COR-L47 (cell line): ENCODE measurements at regions not wholly inside any gene's neighbourhood (a gene's known extent, or its start where the extent isn't known, plus 50 kb on each side); places are given as distances from the start of the nearest gene placed in this dataset.

Source experiments
- DNase-seq: peaks from one replicate; lab custom pipeline; 2025; lab: John Stamatoyannopoulos, UW

DNA sequence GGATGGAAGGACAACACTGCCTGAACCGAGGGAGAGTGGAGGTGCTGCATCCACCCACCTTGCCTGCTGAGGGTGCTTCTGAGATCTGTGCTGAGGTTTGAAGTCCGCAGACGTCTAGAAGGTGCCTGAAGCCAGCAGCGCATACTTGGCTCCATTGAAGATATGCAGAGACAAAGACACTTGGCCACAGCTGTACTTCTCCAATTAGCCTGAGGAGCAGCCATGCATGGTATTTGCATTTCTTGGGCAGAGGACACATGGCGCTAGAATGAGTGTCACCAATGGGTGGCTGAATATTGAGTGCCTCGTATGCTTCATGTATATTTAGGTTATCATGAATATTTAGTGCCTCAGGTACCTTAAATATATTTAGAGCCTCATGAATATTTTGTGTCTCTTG, 128.7 kb upstream of the ATP6AP2 start:
- no peak for DNase-seq

DNA sequence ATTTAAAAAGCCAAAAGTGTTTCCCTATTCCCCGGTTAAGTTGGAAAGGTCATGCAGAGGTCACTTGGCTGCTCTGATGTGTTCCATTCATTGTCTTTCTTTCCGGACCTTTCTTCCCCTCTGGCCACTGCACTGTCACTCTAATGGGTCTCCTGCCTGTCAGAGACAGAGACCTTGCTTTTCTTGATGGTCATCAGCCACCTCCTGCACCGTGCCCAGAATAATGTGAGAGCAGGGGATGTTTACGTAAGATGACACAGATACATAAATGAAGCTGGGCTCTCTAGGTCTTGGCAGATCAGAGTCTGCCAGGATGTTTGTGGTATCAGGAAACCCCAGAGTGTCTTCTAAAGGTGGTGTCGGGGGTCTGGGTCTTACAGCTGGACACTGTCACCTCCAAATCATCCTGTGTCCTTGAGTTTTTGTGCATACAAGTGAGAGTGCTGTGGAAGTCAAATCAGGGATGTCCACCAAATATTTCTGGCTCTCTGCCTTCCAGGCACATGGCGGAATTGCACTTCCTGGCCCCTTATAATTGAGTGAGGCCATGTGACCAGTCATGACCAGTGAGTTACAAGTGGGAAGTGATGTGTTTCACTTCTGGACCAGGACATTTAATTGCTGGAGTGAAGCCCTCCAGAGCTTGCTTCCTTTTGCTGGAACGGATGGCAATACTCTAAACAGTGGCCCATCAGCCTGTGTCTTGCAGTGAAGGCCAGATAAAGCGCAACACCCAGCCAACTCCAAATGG, 130.6 kb upstream of the ATP6AP2 start:
- DNase-seq, result no peak

DNA sequence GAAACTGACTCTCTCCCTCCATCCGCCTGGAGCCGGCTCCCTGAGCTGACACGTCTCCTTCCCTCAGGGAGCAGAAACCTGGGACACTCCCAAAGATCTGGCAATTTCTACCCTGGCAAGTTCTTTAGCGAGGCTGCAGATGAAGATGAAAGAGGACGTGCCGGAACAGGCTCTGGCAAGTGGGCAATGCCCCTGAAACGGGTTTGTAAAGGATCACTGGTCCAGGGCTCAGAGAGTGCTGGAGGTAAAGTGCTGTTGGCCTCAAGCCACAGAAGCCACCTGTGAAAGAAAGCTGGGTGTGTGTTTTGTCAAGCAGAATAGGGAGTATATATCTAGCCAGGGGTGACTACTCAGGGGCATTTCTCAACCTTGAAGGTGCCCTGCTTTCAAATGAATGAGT, 131.4 kb upstream of the ATP6AP2 start:
- DNase-seq, result no peak

DNA sequence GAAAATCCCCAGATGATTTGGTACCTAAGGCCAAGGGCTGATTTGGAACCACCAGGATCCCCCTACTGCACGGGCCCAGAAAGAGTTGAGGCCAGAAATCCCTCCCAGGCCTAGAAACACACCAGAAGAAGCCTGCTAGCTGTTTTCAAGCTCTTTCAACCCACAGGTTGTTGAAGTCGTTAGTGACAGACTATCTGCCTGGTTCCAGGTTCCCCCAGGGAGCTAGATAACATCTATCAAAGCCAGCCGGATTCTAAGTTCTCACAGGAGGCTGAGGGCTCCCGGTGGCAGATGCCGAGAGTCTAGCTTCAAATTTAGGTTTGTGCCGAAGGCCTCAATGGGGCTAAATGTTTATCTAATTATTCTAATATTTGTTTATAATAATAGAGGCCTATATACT, 132.0 kb upstream of the ATP6AP2 start:
- DNase-seq, result no peak

DNA sequence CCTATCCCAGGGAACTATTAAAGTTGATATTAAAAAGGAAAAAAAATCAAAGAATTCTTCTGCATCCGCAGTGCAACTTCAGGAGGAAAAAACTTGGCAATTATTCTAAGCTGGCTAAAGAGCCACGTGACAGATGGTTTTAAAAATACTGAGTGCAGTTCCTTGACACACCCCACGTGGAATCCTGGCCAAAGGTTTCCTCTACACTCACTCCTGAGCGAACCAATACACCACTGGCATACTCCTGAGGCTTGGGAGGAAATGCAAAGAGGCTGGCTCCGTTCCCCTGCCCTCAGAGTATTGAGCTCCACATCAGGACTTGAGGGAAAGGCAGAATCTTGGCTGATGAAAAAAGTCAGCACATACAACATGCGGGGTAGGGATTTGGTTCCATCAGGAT, 133.8 kb upstream of the ATP6AP2 start:
- no peak for DNase-seq

DNA sequence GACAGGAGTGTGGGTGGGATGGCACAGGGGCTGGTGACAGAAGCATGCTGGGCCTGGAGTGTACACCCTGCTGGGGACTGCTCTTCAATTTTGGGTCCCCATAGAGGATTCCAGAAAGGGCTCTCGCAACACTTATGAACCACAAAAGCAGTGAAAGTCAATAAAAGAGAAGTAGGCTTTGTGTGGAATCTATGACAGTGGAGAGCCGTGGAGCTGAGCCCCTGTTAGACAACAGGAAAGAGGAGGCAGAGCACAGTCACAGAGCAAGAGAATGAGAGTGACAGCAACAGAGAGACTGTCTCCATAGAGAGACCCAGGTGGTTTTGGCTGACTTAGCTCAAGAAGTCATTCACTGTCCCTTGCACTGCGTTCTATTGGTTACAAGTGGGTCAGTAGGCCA, 135.1 kb upstream of the ATP6AP2 start:
- no peak for DNase-seq

DNA sequence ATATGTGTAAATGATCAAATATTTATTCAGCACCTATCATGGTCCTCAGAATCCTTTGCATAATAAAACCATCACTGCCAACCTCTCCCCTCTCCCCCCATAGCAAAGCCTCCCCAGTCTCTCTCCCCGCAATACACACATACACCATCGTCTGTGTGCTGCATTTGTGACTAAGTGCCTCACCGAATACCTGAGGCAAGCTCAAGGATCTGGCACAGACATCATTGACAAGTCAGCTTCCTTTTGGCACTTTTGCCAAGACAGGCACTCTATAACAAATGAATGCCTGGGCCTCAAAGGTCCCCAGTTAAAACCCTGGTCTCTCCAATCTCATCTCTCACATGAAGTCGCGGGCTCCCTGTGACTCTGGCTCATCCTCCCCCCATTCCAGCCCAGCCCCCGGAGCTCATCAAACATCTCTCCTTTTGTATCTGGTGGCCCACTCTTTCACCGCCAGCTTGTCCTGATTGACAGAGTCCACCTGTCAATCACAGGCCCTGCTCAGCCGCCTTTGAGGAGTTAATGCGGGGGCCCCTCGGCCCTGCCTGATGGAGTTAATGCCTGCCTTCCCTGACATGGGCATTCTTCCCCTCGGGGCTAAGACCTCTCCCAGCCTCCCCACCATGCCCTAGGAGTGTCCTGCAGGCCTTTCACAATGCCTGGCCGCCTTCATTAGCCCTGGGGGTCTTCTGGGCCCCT, 135.8 kb upstream of the ATP6AP2 start:
- DNase-seq, result no peak

DNA sequence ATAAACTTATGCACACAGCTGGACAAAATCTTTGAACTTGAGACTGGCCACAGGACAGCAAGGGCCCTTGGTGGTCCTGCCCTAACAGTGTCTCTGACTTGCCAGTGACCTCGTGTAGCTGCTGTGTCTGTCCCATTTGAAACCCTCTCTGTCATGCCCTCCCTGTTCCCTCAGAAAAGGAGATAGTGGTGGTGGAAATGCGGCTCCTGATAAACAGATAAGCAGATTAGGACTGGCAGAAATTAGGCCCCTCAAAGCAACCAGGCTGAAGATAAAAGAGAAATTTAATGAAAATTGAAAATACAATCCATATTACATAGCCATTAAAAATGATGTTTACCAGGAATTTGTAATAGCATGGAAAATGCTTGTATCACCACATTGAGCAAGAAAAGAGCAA, 136.6 kb upstream of the ATP6AP2 start:
- no peak for DNase-seq

DNA sequence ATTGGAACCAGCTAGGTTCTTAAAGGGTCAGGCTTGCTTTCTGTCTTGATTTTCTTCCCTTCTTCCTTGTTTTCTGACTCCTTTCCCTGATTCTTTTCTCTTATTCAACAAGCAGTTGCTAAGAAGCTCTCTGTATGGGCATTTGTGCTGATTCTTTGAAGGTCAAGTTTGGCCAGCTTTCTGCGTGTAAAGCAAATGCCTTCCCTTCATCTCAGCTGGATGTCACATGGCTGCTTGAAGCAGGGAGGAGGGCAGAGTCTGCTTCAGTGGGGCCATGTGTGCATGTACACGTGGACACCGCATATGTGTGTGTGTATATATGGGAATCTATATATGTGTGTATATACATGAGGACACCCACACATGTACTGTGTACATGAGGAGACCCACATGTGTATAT, 139.9 kb upstream of the ATP6AP2 start:
- no peak for DNase-seq

DNA sequence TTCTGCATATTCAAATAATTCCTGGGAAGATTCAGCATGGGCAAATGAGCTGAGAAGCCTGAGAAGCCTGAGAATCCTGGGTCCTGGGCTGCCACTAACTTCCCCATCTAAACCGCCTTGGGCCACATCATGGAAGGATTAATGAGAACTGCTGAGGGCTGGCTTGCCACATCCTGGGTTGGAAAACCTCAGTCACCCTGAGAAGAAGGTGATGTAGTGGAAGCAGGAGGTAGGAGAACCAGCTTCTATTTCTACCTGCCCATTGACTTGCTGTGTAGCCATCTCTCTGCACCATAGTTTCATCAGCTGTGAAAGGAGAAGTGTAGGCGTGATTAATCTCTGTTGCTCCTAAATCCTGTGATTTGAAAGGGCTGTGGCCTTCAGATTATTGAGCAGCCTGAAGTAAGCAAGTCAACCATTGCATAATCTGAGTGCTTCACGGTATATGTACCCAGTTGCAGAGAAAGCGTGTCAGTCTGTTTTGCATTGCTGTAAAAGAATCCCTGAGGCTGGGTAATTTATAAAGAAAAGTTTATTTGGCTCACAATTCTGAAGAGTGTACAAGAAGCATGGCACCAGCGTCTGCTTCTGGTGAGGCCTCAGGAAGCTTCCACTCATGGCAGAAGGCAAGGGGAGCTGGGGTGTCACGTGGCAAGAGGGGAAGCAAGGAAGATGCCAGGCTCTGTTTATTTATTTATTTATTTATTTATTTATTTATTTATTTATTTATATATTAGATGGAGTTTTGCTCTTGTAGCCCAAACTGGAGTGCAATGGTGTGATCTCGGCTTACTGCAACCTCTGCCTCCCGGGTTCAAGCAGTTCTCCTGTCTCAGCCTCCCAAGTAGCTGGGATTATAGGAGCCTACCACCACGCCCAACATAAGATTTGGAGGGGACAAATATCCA, 140.9 kb upstream of the ATP6AP2 start:
- no peak for DNase-seq

DNA sequence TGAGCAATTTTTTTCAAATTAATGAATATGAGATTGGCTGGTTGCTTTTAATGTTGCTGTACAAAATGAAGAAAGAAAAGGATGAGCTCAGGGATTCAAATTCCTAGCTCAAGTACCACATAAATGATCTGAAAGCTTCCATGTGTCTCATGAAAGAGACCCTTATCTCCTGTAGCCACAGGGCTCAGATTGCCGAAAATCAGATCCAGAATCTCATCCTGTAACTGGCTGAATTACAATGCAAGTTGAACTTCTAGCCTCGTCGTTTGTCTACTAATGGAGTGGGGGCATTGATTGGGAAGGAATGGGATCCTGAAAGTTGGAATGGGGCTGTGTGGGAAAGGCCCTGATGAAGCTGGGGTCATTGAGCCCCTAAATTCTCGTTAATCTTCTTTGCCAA, 143.4 kb upstream of the ATP6AP2 start:
- no peak for DNase-seq

DNA sequence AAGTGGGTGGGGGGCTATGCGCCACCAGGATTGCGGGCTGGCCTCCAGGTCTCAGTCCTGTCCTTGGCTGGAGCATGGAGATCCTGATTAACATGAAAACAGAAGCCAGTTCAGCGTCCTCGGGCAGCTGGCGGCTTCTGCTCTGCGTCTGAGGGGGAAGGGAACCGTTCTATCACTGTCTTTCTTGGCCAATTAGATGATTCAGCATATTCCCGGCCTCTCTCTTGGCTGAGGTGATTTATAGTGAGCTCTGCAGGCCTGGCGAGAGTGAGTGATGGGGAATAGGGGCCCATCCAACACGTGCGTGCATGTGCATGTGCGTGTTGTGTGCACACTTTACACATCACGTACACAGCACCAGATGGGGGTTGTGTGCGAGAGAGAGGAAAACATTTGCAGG, 145.8 kb upstream of the ATP6AP2 start:
- DNase-seq, result no peak

DNA sequence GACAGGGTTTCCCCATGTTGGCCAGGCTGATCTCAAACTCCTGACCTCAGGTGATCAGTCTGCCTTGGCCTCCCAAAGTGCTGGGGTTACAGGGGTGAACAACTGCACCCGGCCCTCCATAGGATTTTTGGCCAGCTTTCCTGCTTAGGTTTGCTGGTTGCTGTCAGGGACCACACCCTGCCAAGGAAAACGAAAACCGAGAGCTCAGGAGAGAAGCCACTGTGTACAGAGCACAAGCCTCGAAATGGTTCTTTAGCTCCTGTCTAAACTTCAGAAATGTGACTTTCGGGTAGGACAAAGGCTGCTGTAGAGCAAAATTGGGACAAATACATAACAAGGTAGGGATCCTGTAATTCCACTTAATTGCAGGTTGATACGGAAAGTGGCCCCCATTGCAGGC, 146.3 kb upstream of the ATP6AP2 start:
- no peak for DNase-seq

DNA sequence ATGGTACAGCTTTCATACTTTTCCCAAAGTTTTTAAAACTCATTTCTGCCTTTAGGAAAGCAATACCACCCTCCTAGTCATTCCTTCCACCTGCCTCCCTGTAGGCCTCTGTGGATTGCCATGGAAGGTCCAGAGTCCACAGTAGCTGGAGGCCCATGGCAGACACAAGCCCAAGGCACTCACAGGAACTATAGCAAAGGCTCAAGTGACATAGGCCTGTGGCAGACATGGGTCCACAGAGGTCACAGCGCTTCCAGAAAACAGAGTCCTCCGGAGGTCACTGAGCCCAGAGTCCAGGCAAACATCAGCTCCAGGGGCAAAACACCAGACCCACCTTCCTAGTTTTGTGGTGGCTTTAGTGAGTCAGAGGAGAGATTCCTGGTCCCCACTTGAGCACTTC, 147.6 kb upstream of the ATP6AP2 start:
- no peak for DNase-seq

DNA sequence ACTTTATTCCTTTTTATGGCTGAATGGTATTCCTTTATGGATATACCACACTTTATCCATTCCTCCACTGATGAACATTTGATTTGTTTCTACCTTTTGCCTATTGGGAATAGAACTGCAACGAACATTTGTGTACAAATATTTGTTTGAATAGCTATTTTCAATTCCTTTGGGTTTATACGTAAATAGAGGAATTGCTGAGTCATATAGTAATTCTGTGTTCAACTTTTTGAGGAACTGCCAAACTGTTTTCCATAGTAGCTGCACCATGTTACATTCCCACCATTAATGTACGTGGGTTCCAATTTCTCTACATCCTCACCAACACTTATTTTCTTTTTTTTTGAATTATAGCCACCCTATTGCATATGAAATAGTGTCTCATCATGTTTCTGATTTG, 156.5 kb upstream of the ATP6AP2 start:
- DNase-seq, result no peak

DNA sequence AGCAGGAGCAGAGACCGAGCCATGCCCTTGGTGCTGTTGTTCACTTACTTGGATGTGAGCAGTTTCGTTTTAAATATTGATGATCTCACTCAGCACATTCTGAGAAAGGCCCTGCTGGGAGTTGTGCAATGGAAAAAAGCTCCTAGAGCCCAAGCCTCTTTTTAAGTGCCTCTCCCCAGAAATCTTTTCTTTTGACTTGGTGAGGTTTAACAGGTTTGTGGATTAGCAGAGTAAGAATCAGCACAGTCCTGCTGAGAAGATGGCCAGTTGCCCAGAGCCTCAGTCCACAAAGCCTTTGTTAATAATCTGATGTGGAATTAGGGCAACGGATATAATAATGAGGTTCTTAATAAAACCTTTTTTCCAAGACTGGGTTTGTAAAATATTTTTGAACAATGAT, 157.5 kb upstream of the ATP6AP2 start:
- peak; percentile 3 for DNase-seq

DNA sequence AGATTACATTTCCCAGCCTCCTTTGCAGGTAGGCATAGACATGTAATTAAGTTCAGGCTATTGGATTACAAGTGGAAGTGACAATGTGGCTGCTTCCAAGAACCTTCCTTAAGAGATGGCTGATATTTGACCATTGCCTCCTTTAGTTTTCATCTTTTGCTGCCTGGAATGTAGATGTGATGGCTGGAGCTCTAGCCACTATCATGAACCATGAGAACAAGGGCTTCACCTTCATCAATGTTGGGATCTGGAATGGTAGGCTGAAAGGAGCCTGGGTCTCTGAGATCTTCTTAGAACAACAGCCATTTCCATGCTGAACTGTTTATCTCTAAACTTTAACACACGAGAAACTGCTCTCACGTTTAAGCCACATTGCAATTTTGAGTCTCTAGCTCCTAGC, 158.7 kb upstream of the ATP6AP2 start:
- no peak for DNase-seq

DNA sequence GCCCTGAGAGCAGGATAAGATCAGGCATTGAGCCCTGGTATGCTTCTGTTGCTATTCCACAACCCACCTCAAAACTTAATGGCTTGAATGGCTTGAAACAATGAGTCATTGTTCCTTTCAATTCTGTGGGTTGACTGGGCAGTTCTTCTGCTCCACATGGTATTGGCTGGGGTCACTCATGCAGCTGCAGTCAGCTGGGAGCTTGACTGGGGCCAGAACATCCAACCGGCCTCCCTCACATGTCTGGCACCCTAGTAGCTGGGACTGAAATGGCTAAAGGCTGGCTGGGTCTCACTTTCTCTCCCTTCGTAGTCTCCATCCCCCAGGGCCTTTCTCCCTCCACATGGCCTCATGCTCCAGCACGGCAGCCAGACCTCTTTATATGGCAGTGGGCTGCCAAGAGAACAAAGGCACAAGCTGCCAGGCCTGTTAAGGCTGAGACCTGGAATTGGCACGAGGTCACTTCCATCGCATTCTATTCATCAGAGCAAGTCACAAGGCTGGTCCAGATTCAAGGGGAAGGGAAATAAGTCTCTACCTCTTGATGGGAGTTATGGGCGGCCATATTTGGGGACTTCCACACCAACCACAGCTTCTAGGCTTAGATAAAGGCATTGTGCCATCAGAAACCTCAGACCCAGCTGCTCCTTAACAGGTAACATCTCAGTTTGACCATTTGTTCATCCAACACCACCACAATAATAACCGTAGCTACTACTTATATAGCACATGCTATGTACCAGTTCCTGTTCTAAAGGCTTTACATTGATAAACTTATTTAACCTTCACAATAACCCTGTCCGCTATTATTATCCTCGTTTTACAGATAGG, 159.7 kb upstream of the ATP6AP2 start:
- DNase-seq, result no peak

DNA sequence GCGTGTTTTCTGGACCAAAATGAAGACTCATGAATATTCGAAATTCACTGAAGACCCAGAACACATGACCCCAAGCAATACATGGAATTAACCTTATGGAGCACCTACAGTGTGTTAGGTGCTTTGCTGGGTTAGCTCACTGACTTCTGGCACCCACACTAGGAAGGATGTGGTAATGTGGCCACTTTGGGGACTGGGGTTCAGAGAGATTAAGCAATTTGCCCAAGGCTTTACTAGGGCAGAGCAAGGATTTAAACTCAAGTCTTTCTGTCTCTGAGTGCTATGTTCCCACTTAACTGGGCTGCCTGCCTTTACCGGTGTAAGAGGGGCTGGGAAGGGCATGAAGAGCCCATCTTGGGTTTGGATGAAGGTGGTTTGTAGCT, 162.0 kb upstream of the ATP6AP2 start:
- no peak for DNase-seq

DNA sequence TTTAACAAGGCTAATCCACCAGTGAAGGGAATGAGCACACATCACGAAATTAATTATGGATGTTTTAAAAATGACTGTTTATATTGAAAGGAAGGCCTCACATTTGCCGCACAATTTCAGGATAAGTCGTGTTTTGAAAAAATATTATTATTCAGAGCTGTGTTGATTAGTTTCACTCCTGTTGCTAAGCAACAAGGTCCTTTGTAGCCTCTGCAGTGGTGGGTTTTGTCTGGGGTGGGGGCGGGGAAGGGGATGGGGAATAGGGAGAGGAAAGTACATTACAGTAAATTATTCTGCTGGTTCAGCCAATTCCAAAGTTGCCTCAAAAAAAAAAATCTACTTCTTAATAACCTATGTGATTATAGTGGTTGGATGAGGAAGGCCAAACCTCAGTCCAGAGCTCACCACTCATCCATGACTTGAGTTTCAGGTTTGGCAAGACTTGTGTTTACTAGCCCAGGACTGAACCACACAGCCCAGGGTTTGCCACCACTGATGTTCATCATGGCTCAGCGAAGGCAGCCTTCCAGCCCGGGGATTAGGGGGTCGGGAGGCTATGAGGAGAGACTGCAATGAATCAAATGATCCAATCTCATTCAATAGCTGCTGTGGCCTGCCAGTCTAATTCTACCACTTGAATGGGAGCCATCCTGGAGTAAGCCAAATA, 162.5 kb upstream of the ATP6AP2 start:
- no peak for DNase-seq

DNA sequence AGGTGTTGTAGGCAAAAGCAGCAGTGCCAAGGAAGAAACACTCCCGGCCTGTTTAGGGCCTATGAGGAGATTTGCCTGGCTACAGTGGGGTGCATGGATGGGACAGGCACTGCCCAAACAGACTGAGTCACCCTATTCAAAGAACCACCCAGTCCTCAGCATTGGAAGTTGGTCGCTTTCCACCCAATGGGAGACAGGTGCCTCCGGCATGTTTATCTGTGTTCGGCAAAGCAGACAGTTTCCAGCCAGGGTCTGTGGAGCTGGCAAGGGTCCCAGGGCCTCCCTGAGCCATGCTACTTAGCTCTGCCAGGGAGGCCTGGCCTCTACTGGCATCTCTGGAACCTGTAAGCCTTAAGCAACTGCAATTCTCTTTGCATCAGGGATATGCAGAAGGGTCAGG, 165.1 kb upstream of the ATP6AP2 start:
- peak; percentile 0 for DNase-seq

DNA sequence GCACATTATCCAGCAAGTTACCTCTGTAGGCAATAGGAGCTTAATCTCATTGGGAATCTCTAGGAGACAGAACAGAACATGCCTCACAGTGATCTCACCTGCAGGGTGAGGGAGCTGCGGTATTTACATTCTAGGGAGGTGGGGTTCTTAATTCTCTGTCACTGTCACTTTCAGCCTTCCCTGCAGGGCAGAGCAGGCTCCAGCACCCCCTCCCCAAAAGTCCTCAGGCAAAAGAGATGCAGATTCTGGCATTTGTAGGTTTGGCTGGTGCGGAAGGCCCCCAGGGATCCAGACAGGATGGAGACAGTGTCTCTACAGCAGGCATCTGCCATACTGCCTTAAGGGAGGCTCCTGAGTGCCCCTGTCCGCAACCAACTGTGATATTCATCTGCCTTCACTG, 166.4 kb upstream of the ATP6AP2 start:
- DNase-seq, result no peak
